Left renal pelvis (tissue), 4 donors: ENCODE measurements at regions not wholly inside any gene's neighbourhood (a gene's known extent, or its start where the extent isn't known, plus 50 kb on each side); places are given as distances from the start of the nearest gene placed in this dataset.
A peak's percentile ranks its signal among the peaks of the same experiment; 100 is the strongest.

Source experiments
- DNase-seq, 4 donors: peaks; one replicate each; pipeline ENCODE4 v3.0.0-alpha.2; 2013; ENCODE audit warnings: low read depth in 4 of 4, low spot score in 3 of 4

DNA sequence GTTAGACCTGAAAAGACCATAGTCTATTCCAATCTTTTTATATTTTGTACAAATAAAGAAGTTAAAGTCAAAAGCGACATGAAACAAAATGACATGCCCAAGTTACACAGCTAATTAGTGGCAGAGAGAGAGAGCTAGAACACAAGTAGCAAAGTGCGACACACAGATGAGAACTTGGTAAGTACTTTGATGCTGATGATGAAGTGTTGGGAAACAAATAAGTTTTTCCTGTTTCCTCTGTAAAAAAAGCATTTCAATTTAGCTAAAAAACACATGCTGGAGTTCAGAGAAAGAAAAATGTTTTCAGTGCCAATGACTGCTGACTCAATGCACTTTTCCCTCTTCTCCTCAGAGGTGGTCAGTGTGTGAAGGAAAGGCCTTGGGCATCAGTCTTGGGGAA is 226.9 kb downstream of the PAX3 start:
- no peak for DNase-seq

DNA sequence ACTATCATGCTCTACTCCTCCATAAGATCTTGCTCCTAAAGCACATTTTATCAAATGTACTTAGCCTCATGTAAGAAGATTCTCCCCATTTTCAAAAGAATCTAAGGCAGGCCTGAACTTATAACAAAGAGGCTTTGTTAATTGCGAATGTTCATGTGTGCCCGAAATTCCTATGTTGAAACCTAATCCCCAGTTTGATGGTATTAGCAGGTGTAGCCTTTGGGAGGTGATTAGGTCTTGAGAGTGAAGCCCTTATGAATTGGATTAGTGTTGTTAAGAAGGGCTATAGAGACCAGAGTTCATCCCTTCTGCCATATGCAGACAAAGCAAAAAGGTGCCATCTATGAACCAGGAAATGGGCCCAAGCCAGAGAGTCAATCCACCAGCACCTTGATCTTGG is 234.5 kb downstream of the PAX3 start:
- no peak for DNase-seq

DNA sequence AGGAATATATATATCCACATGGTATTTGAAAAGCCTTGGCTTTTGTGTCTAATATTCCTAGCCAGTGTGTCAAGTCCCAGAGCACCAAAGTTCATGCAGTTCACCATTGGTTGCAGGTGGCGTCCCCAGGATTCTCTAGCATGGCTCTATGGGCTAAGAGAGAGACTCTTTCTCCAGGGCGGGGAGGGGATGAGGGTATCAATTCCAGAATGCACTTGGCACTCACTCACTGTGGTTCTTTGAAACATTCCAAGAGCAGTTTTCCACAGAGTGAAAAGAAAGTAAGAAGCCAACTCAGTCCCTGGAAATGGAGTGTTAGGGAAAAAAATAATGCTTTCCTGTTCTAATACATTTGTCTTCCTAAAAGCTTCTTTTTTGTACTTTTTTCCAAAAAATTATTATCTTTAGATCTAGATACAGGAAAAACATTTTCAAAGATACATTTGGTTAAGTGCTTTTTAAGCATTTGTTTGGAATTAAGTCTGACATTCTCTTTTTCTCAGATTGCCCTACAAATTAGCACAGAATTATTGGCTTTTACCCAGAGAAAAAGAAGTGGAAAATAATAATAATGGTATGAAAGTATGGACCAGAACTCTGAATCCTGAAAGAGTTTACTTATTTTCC is 239.9 kb downstream of the PAX3 start:
- no peak for DNase-seq

GRCh38 chr2:222057347-222058073 is 241.3 kb downstream of the PAX3 start:
- no peak for DNase-seq

DNA sequence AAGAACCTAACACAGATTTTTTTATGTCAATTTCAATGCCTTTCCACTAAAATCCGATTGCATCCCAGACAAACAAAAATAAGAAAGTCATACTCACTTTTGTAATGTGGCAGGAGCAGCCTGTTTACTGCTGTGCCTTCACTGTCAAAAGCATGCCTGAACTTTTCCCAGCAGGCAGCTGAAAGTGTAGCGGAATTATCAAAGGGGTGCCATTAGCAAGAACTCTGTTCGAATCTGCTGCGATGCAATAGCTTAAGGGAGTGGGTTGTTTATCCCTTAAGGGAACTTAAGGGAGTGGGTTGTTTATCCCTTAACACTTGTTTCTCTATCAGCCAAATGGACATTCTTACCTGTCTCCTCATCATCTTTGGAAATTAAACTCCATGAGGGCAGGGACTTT is 243.5 kb downstream of the PAX3 start:
- no peak for DNase-seq

GRCh38 chr2:222054813-222055212 is 244.0 kb downstream of the PAX3 start:
- no peak for DNase-seq

DNA sequence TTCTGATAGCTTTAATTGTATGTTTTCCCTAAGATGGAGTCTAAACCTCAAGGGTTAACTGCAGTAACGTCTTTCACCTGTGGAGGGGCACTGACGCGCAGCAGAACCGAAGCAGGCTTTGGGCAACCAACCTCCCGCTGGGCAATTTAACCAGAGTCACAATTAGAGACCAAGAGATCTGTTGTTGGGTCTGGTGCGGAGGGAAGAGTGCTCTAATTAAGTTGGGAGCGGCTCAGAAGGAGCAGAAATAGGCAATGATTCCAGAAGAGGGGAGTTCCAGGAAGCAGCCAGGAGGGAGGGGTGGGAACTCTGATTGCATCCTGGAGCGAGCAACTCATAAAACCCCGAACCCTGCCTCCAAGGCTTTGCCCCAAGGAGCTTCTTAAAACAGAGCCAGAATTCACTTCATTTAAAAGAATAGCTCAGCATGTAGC is 245.8 kb downstream of the PAX3 start:
- DNase-seq, result no peak

- no peak for DNase-seq
Observed at GRCh38 chr2:222050981-222051380, 247.8 kb downstream of the PAX3 start.

- no peak for DNase-seq
Observed at GRCh38 chr2:222049946-222050345, 248.9 kb downstream of the PAX3 start.

DNA sequence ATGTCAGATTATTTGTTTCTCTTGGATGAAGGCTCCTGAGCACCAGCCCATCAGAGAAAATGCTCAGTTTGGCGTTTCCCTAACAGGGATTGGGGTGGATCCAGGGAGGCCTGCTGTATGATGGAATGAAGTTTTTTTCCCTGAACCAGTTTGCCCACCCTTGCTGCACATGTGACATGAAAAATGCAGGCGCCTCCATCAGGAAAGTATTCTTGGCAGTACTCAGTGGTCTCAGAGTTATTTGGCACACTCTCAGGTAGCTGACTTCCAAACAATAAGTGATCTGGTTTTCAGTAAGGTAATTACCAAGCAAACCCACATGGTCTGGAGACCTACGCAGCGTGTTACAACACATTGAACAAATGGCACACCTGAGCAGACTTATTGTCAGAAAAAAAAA is 254.9 kb downstream of the PAX3 start:
- DNase-seq, result no peak

GRCh38 chr2:222042666-222043065 is 256.1 kb downstream of the PAX3 start:
- no peak for DNase-seq

- no peak for DNase-seq
Observed at GRCh38 chr2:222040333-222040732, 258.5 kb downstream of the PAX3 start.

GRCh38 chr2:222039821-222040220 is 259.0 kb downstream of the PAX3 start:
- no peak for DNase-seq

- DNase-seq, result no peak
Observed at GRCh38 chr2:222038067-222038802, 260.6 kb downstream of the PAX3 start.

GRCh38 chr2:222037211-222037610 is 261.6 kb downstream of the PAX3 start:
- no peak for DNase-seq

- DNase-seq, result no peak
Observed at GRCh38 chr2:222034058-222034457, 264.7 kb downstream of the PAX3 start.

DNA sequence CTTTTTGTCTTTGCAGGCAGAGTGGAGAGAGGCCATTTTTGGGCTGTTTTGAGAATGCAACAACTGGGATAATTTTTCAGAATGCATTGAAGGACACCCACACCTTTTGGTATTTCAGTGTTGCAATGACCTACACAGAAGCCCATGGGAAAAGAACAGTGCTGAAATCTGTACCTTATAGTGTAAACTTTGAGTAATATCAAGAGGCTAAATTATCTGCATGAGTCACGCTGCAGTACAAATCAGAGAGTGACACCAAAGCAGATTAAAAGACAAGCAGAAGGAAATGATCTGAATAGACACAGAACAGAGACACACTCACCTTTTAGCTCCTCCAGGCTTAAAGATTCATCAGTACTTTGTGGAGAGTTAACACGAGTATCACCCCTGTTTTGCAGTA is 265.3 kb downstream of the PAX3 start:
- no peak for DNase-seq

GRCh38 chr2:222025881-222026271 is 272.9 kb downstream of the PAX3 start:
- DNase-seq, result no peak

DNA sequence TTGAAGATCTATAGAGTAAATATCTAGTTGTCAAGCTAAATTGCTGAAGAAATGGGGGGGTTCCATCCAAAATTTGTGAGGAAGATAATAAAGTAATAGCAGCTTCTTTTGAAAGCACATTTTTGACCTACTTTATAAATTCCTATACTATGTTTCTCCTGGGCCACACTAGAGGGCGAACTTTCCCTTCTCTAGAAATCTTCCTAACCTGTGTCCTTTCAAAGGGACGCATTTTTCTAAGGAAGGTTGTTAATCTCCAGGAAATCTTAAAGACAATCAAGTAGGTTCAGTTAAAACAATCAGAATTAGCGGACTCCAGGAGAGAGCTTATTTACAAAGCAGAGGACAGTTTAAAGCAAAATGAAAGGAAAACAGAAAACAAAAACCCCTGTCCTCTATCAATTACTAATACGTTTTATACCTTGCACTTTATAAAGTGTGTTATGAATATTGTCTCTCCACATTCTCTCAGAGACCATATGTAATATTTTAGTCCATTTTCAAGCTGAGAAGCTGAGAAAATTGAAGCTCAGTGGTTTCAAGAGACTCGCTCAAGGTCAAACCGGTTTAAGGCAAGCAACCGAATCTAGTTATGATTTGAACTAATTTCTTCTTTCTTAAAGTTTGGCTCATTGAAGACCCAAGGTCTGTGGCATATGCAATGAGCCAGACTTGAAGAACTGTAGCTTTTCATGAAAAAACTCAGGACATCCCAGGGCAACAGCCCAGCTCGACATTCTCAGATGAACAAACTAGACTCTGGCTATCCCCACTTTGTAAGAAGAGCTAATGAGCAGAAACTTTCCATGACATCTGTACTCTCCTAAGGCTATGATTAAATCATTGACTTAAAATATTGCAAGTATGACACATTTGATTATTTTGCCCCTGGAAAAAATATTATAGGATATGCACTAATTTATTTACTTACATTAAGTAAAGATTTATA is 273.6 kb downstream of the PAX3 start:
- DNase-seq, result peak in 2 of 4 donors; percentile 12 to 16

DNA sequence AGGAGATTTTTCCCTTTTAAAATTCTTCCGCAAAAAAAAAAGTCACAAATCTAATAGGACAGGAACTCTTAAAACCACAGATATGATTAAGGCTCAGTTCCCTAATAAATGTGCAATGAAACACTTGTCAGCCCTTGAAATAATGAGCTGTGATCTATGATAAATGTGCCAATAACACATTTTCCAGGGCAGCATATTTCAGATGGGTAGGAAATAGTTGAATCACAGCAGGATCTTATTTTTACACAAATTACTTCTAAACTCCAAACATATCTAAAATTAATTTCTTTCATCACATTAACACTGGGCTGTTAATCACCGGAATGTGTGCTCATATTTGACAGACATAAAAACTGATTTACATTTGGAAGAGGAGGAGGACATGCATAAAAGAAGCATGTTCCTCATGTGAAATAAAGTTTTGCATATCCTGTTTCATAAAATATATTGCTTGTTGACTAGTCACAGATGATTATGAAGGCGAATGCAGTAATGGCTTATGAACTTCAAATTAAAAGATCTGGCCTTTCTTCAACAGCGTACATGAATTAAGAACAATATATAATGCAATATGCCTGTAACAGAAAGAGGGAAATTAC is 281.4 kb downstream of the PAX3 start:
- DNase-seq, result no peak
